ENCODE measurements at regions not wholly inside any gene's neighbourhood (a gene's known extent, or its start where the extent isn't known, plus 50 kb on each side); places are given as distances from the start of the nearest gene placed in this dataset.

GRCh38 chr7:157471259-157472125, 134.7 kb downstream of the DNAJB6 start:
- TF ChIP-seq, protein P1, sequence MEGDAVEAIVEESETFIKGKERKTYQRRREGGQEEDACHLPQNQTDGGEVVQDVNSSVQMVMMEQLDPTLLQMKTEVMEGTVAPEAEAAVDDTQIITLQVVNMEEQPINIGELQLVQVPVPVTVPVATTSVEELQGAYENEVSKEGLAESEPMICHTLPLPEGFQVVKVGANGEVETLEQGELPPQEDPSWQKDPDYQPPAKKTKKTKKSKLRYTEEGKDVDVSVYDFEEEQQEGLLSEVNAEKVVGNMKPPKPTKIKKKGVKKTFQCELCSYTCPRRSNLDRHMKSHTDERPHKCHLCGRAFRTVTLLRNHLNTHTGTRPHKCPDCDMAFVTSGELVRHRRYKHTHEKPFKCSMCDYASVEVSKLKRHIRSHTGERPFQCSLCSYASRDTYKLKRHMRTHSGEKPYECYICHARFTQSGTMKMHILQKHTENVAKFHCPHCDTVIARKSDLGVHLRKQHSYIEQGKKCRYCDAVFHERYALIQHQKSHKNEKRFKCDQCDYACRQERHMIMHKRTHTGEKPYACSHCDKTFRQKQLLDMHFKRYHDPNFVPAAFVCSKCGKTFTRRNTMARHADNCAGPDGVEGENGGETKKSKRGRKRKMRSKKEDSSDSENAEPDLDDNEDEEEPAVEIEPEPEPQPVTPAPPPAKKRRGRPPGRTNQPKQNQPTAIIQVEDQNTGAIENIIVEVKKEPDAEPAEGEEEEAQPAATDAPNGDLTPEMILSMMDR (IDR thresholded peaks at IDR 0.05): no peak
- no peak for TF ChIP-seq POLR2A (IDR thresholded peaks at IDR 0.05)

All from heart left ventricle (tissue), 13 donors.